ENCODE measurements at regions not wholly inside any gene's neighbourhood (a gene's known extent, or its start where the extent isn't known, plus 50 kb on each side); places are given as distances from the start of the nearest gene placed in this dataset.

DNA sequence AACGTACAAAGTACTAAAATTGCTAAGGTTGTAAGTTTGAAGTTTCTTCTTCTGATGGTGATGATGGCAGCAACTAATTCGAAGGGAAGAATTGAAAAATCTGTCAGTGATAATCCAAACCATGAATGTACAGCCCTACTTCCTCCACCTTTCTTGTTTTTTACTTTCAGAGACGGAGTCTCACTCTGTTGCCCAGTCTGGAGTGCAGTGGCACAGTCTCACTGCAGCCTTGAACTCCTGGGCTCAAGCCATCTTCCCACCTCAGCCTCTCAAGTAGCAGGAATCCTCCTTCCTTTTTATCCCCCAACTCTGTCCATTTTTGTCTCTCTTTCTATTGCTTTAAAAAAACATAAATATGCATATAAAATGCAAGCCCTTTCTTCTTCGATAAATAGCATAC, 112.3 kb upstream of the SOX21 start (continued):
- TF ChIP-seq, protein P1, sequence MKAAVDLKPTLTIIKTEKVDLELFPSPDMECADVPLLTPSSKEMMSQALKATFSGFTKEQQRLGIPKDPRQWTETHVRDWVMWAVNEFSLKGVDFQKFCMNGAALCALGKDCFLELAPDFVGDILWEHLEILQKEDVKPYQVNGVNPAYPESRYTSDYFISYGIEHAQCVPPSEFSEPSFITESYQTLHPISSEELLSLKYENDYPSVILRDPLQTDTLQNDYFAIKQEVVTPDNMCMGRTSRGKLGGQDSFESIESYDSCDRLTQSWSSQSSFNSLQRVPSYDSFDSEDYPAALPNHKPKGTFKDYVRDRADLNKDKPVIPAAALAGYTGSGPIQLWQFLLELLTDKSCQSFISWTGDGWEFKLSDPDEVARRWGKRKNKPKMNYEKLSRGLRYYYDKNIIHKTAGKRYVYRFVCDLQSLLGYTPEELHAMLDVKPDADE (IDR thresholded peaks at IDR 0.05) = no peak
- TF ChIP-seq ZNF114 (CRISPR knock-in tag; IDR thresholded peaks at IDR 0.05) = no peak
- TF ChIP-seq, protein P2, sequence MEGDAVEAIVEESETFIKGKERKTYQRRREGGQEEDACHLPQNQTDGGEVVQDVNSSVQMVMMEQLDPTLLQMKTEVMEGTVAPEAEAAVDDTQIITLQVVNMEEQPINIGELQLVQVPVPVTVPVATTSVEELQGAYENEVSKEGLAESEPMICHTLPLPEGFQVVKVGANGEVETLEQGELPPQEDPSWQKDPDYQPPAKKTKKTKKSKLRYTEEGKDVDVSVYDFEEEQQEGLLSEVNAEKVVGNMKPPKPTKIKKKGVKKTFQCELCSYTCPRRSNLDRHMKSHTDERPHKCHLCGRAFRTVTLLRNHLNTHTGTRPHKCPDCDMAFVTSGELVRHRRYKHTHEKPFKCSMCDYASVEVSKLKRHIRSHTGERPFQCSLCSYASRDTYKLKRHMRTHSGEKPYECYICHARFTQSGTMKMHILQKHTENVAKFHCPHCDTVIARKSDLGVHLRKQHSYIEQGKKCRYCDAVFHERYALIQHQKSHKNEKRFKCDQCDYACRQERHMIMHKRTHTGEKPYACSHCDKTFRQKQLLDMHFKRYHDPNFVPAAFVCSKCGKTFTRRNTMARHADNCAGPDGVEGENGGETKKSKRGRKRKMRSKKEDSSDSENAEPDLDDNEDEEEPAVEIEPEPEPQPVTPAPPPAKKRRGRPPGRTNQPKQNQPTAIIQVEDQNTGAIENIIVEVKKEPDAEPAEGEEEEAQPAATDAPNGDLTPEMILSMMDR (conservative IDR thresholded peaks at IDR 0.05; ENCODE audit: low read depth in 2 of 2) = no peak
- TF ChIP-seq EZH2phosphoT487 (IDR thresholded peaks at IDR 0.05; ENCODE audit: unreplicated experiment) = no peak
- TF ChIP-seq ZNF331 (CRISPR knock-in tag; IDR thresholded peaks at IDR 0.05; ENCODE audit: low read depth) = no peak
- TF ChIP-seq STAT1 (IDR thresholded peaks at IDR 0.05; ENCODE audit: unreplicated experiment) = no peak
- TF ChIP-seq JUNB (IDR thresholded peaks at IDR 0.05; ENCODE audit: unreplicated experiment) = no peak

DNA sequence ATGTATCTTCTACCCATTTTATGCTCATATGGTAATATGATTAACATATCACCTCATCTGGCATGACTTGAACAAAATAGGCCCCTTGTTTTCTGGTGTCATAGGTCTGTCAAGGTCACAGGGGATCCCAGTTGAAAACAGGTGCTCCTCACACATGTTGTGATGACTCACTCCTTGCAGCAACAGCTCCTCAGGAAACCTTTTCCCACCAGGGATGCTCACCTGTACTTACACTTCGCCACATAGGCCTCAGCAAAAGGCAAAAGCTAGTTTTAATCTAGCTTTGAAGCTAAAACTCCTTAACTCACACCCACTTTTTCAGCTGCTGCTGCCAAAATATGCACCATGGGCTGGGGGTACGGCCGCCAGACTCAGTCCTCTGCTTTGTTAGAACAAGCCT, 110.0 kb upstream of the SOX21 start:
- no peaks in the 10 kb centered on the region for H3F3A ChIP-seq (replicated peaks; ENCODE audit: low read depth)
- H3K79me2 ChIP-seq (replicated peaks; ENCODE audit: insufficient read depth) = no peaks in the 10 kb centered on the region
- peaks cover 36% of the 10 kb centered on the region for H3K4me1 Mint-ChIP-seq
- no peaks in the 10 kb centered on the region; the same call in 2 of the 3 replicates for H3K9me3 Mint-ChIP-seq
- H3K27me3 ChIP-seq (ENCODE audit: insufficient read depth) = no peaks in the 10 kb centered on the region
- H3K27ac Mint-ChIP-seq = no peak overlapping the region
- H3K4me3 Mint-ChIP-seq = no peak overlapping the region
- H3K4me1 ChIP-seq (ENCODE audit: insufficient read depth) = peaks cover 30% of the 10 kb centered on the region
- 0 out of 2 replicates have a peak overlapping the region, but pooled peaks have one; percentile 13 for H3K4me2 ChIP-seq
- ATAC-seq = no peak
- DNase-seq (ENCODE audit: low spot score) = peak; percentile 16
- H3K27ac ChIP-seq (ENCODE audit: low read depth) = no peak overlapping the region
- no peaks in the 10 kb centered on the region for H3K27me3 Mint-ChIP-seq (ENCODE audit: insufficient read depth, low read depth, poor library complexity)
- H4K20me1 ChIP-seq (replicated peaks; ENCODE audit: insufficient read depth) = no peaks in the 10 kb centered on the region
- TF ChIP-seq, protein P3, sequence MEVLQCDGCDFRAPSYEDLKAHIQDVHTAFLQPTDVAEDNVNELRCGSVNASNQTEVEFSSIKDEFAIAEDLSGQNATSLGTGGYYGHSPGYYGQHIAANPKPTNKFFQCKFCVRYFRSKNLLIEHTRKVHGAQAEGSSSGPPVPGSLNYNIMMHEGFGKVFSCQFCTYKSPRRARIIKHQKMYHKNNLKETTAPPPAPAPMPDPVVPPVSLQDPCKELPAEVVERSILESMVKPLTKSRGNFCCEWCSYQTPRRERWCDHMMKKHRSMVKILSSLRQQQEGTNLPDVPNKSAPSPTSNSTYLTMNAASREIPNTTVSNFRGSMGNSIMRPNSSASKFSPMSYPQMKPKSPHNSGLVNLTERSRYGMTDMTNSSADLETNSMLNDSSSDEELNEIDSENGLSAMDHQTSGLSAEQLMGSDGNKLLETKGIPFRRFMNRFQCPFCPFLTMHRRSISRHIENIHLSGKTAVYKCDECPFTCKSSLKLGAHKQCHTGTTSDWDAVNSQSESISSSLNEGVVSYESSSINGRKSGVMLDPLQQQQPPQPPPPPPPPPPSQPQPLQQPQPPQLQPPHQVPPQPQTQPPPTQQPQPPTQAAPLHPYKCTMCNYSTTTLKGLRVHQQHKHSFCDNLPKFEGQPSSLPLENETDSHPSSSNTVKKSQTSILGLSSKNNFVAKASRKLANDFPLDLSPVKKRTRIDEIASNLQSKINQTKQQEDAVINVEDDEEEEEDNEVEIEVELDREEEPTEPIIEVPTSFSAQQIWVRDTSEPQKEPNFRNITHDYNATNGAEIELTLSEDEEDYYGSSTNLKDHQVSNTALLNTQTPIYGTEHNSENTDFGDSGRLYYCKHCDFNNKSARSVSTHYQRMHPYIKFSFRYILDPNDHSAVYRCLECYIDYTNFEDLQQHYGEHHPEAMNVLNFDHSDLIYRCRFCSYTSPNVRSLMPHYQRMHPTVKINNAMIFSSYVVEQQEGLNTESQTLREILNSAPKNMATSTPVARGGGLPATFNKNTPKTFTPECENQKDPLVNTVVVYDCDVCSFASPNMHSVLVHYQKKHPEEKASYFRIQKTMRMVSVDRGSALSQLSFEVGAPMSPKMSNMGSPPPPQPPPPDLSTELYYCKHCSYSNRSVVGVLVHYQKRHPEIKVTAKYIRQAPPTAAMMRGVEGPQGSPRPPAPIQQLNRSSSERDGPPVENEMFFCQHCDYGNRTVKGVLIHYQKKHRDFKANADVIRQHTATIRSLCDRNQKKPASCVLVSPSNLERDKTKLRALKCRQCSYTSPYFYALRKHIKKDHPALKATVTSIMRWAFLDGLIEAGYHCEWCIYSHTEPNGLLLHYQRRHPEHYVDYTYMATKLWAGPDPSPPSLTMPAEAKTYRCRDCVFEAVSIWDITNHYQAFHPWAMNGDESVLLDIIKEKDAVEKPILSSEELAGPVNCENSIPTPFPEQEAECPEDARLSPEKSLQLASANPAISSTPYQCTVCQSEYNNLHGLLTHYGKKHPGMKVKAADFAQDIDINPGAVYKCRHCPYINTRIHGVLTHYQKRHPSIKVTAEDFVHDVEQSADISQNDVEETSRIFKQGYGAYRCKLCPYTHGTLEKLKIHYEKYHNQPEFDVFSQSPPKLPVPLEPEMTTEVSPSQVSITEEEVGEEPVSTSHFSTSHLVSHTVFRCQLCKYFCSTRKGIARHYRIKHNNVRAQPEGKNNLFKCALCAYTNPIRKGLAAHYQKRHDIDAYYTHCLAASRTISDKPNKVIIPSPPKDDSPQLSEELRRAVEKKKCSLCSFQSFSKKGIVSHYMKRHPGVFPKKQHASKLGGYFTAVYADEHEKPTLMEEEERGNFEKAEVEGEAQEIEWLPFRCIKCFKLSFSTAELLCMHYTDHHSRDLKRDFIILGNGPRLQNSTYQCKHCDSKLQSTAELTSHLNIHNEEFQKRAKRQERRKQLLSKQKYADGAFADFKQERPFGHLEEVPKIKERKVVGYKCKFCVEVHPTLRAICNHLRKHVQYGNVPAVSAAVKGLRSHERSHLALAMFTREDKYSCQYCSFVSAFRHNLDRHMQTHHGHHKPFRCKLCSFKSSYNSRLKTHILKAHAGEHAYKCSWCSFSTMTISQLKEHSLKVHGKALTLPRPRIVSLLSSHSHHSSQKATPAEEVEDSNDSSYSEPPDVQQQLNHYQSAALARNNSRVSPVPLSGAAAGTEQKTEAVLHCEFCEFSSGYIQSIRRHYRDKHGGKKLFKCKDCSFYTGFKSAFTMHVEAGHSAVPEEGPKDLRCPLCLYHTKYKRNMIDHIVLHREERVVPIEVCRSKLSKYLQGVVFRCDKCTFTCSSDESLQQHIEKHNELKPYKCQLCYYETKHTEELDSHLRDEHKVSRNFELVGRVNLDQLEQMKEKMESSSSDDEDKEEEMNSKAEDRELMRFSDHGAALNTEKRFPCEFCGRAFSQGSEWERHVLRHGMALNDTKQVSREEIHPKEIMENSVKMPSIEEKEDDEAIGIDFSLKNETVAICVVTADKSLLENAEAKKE (CRISPR knock-in tag; IDR thresholded peaks at IDR 0.05) = no peak
- TF ChIP-seq POLR2AphosphoS5 (IDR thresholded peaks at IDR 0.05; ENCODE audit: low read depth) = no peak
- TF ChIP-seq JUNB (IDR thresholded peaks at IDR 0.05; ENCODE audit: unreplicated experiment) = no peak
- no peaks in the 10 kb centered on the region for H3K9me2 ChIP-seq (ENCODE audit: insufficient read depth)
- no peak overlapping the region for H3K4me3 ChIP-seq
- no peaks in the 10 kb centered on the region for H3K36me3 Mint-ChIP-seq (ENCODE audit: low read depth)
- H2AFZ ChIP-seq = no peak overlapping the region
- H3K36me3 ChIP-seq (ENCODE audit: insufficient read depth) = no peaks in the 10 kb centered on the region
